IPS-NIHi7 (cell line): ENCODE measurements at regions not wholly inside any gene's neighbourhood (a gene's known extent, or its start where the extent isn't known, plus 50 kb on each side); places are given as distances from the start of the nearest gene placed in this dataset.
A peak's percentile ranks its signal among the peaks of the same experiment; 100 is the strongest.
"Not testable (repeated sequence)": the region's sequence is repeated elsewhere in the genome, so short reads cannot be mapped to it uniquely, and the experiment has no call there.

Source experiments
- DNase-seq: peaks from one replicate; pipeline ENCODE4 v3.0.0; 2012; ENCODE audit warnings: mixed read lengths; ENCODE audit errors: extremely low spot score

DNA sequence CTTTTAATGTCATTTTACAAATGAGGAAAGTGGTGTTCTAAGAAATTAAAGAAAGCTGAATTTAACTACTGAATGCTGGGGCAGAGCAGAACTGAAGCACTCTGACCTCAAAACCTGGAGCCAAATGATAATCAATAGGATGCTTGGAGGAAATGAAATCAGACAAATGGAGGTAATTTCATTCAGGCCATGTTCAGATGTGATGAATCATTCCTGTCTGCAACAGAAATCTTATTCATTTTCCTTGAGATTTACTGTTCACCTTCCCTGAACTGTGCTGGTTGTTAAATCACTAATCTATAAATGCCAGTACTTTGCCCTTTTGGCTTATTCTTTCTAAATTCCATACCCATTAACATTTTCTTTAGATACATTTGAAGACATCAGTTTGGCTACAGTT lies 85.6 kb upstream of the SNX7 start:
- no peak for DNase-seq

DNA sequence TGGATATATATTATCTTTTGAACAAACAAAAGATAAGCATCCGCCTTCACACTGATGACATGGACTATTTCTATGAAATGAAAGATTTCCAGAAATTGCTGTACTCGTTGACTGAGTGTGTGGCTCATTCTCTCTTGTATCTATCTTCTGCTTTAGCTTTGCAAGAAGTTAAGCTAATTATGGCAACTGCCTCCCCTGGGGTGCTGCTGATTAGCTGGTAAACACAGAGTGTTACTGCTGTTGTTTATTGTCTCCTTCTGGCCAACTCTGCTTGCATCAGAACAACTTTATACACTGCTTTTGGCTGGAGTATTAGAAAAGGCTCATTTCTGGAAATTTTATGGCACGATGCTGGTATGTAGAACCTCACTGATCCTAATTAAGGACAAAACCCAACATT lies 95.6 kb upstream of the SNX7 start:
- DNase-seq = peak; percentile 26

DNA sequence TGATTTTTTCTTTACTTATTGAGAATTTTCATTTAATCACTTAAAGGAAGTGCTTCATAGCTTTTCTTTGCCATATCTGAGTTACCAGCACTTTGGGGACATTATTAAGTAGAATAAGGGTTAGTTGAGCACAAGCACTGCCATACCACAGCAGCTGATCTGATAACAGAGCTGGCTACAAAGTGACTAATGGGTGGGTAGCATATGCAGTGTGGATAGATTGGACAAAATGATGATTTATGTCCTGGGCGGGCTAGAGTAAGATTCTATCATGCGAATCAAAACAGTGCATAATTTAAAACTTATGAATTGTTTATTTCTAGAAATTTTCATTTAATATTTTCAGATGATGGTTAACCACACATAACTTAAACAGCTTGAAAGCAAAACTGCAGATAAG lies 102.2 kb upstream of the SNX7 start:
- DNase-seq = no peak

DNA sequence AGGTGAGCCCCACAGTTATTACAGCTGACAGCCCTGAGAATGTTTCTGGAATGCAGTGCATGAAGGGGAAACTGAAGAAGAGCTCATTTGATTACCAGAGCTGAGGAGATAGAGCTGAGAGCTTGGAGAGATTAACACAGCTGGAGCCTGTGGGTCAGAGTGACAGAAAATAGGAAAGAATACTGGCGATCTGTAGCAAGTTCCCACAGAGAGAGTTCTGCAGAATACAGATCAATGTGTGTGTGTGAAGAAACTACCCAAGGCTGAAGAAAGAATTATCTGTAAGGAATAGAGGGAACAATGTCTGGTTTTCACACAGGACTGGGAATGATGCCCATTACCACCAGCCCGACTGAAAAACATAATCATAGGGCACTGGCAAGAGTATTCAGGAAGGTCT lies 103.6 kb upstream of the SNX7 start:
- DNase-seq = peak; percentile 16

DNA sequence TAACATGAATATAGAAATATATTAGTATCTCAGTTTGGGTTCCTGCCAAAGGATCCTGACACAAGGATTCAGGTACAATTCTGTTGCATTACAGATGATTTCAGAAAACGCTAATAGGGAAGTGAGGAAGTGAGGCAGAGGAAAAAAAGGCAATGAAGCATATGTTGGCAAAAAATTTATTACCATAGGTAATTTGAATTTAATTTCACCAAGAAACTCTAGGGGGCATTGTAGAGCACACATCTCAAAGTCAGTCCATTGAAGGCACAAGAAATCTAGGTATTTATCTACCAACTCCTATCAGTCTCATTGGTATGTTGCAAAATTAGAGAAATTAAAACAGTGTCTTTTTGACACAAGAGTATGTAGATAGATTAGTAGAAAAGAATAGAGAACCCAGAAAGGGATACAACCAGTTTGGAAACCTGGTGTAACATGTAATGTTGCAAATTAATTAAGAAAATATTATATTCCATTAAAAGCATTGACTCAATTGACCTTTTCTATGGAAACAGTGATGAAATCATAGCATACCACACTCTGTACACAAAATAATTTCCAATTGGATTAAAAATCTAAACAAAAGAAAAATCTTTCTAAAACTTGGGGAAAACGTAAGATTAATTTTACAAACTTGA lies 104.9 kb upstream of the SNX7 start:
- peak; percentile 36 for DNase-seq

DNA sequence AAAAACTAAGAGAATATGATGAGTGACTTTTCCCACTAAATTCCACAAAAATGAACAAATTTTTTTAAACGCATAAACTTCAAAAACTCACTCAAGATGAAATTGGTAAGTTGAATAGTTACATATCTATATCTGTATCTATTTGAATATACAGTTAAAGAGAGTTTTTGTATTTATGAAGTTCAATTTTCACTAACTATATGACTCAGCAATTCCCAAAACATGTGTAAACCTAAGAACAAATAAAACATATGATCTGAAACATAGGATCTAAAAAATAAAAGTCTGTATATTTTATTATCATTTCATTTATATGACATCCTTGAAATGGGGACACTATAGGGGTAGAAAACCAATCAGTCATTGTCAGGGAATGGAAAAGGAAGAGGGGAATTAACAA lies 105.7 kb upstream of the SNX7 start:
- no peak for DNase-seq

DNA sequence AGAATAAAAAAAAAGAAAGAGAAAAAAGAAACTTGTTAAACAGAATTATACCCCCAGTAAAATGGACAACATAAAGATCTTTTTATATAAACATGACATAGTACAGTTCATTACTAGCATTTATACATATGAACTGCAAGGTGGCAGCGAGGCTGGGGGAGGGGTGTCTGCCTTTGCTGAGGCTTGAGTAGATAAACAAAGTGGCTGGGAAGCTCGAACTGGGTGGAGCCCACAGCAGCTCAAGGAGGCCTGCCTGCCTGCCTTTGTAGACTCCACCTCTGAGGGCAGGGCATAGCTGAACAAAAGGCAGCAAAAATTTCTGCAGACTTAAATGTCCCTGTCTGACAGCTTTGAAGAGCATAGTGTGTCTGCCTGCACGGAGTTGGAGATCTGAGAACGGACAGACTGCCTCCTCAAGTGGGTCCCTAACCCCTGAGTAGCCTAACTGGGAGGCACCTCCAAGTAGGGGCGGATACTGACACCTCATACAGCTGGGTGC lies 108.9 kb upstream of the SNX7 start:
- not testable (repeated sequence) for DNase-seq

DNA sequence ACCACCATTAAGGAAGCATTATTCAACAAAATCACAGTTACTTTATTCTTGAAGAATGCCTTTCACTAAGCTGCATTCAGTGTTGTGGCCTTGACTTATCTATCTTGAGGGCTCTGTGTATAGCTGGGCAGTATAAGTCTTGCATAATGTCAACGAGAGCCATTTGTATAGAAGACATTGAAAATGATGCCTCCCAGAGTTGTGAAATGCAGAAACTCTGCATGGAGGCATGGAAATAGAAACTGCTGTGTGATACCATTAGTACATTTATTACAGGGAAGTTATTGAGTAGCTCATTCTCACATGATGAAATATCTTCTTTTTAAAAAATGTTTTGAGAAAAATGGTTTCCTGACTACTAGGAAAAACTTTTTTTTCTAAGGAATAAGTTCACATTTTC lies 111.4 kb upstream of the SNX7 start:
- DNase-seq = no peak

DNA sequence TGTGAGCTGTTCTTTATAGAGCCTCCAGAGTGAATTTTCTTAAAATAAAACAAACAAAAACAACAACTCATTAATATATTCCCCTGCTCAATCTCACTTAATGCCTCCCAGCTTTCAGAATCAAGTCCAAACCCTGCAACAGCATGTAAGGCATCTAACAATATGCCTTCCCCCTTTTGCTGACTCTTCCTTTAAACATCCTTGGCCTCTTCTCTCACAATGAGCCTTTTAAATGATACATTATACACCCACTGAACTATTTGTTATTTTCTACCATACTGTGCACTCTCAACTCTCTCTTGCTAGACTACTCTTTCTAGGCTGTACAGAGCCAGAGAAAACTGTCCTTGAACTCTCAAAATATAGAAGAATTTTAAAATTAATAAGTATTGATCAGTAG lies 115.2 kb upstream of the SNX7 start:
- DNase-seq = no peak

DNA sequence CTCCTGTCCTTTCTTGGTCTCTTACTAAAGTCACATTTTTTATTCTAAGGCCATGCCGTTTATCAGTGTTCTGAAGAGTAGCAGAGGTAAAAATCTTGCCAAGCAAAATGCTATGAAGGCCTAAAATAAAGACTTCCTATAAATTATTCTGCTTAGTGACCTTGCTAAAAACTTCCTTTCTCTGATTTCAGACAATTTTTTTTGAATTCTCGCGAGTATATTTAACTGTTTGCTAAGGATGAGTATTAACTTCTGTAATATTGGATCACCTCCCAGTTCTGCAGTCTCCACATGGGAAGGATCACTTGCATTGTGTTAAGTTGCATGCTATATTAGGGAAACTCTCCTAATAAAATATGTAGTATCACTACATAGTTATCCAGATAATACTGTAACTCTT lies 123.4 kb upstream of the SNX7 start:
- no peak for DNase-seq

DNA sequence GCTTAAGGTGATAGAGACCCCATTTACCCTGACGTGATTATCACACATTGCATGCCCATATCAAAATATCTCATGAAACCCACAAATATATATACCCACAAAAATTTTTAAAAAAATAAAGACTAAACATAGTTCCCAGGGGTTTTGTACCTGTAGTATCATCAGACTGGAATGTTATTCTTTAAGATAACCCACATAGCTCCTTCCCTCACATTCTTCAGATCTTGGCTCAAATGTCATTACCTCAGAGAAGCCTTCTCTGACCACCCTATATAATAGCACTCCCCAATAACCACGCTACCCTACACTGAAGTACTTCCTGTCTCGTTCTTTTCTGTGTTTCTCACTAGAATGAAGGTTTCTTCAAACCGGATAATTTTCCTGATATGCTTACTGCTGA lies 138.3 kb upstream of the SNX7 start:
- DNase-seq = no peak

DNA sequence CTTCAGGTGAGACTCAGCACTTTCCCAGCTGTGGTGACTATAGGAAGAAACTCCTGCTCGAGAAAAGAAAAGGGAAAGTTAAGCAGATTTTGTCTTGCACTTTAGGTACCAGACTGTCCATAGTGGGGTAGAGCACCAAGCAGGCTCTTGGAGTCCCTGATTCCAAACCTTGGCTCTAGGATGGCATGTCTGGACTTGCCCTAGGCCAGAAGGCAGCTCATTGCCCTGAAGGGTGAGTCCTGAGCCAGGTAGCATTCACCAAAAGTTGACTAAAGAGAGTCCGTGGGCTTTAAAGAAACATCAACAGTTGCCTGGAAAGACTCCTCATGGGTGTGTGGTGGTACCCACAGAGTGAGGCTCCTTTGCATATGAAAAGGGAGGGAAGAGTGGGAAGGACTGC lies 145.2 kb upstream of the SNX7 start:
- no peak for DNase-seq

DNA sequence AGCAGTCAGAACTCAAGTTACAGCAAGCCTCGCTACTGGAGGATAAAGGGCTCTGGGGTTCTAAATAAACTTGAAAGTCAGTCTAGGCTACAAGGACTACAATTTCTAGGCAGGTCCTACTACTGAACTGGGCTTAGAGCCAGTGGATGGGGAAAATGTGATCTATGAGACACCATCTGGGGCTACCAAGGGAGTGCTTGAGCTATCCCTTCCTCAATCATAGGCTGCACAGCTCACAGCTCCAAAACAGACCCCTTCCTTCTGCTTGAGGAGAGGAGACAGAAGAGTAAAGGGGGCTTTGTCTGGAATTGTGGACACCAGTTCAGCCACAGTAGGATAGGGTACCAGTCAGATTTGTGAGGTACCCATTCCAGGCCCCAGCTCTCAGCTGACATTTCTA lies 145.8 kb upstream of the SNX7 start:
- no peak for DNase-seq

DNA sequence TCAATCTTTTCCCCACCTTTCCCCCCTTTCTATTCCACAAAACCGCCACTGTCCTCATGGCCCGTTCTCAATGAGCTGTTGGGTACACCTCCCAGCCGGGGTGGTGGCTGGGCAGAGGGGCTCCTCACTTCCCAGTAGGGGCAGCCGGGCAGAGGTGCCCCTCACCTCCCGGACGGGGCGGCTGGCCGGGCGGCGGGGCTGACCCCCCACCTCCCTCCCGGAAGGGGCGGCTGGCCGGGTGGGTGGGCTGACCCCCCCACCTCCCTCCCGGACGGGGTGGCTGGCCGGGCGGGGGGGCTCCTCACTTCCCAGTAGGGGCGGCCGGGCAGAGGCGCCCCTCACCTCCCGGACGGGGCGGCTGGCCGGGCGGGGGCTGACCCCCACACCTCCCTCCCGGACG lies 149.3 kb upstream of the SNX7 start:
- DNase-seq = not testable (repeated sequence)

DNA sequence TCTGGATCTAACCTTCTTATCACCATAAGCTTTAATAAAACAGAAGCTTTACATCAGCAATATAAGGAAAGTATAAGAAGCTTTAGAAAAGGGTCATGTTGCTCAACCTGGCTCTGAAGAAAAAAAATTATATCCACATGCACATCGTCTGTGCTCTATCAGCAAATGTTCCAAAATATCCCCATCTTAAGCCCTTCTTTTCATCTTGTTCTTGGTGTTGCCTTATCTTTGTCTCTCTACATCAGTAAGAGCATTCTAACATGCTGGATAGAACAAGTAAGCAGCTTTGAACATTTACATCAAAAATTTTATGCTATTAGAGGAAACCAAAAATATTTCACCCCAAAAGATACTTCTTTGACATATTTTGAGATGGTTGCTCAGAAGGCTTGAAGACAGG lies 157.8 kb upstream of the SNX7 start:
- DNase-seq = no peak

DNA sequence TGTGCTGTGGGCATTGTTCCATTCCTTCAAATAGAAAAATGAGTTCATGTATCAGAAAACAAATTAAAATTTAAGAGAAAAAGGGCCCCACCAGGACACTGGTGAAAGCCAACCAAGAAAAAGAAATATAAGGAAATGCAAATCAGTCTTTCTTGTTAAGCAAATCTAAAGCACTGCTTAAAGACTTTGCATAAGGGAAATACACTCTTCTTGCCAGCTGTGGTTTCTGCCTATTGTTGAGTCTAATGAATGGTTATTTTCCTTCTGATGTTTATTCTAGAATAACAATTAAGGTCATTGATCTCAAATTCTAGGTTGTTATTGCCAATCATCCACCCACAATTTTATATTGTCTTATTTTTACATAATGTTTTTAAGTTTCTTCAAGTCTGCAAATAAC lies 158.6 kb upstream of the SNX7 start:
- peak; percentile 11 for DNase-seq

DNA sequence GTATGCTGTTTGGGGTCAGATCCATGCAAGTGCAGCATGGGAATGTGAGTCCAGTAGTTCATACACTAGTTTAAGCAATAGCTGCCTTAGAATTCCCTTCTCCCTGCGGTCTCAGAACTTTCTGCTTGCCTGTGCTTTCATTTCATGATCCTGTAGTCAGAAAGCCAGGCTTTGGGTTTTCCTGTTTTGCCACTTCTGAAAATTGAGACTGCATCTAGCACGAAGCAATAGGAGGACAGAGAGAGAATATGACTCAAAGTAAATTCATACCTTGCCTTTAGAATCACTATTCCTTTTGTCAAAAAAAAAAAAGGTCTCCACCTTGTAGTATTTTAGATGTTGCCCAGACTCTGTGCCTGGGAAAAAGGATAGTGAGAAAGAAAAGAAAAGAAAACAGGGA lies 161.2 kb upstream of the SNX7 start:
- DNase-seq = no peak

DNA sequence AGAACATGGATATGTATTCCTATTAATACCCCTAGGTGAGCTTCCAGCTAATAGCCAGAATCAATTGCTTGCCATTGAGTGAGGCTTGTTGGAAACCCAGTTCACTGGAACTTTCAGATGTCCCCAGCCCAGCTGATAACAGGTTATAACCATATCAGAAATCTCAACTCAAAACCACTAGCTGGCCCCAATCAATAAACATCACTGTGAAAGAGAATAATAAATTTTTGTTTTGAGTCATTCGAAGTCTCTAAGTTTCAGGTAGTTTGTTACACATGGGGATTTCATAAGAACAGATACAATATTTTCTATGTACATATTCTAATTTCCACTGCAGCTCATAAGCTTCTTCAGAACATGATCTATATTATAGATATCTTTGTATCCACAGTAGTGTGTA lies 162.9 kb upstream of the SNX7 start:
- no peak for DNase-seq

DNA sequence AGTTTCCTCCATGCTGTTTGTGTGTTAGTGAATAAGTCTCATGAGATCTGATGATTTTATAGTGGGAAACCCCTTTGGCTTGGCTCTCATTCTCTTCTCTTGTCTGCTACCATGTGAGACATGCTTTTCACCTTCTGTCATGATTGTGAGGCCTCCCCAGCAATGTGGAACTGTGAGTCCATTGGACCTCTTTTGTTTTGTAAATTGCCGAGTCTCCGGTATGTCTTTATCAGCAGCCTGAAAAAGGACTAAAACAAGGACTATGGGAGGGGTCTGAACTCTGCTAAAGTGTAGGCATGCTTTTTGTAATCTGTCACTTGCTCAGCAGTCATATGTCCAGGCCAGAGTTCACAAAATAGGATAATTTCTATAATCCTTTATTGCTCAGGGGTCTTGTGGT lies 164.0 kb upstream of the SNX7 start:
- DNase-seq = no peak

DNA sequence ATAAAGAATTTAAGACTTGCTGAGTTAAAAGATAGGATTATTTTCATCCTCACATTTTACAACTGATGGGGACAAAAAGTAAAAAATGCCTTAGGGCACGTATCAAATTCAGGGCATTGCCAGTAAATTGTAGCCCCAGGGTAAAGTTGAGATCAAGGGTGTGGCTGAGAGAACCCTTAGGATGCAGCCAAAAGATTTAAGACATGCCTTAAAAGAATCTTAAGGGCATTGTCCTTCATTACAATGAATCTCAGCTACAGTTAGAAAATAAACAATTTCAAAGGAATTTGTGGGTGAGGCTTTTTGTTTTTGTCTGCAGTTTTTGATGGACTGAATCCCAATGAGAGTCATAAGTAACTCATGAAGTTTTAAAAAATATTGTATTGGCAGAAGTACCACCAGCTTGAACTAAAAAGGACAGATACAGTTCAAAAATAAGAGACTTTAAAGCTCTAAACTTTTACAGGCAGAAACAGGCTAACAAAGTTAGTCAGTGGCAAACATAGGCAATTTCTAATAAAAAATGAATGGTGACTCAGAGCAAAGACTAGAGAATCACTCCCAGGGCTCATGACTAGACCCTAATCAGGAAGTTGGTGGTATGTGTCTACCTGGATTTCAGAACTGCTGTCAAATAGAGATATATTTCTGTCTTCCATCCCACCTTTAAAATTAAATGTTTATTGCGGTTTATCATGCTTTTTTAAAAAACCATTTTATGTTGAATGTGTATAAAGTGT lies 165.1 kb upstream of the SNX7 start:
- no peak for DNase-seq

DNA sequence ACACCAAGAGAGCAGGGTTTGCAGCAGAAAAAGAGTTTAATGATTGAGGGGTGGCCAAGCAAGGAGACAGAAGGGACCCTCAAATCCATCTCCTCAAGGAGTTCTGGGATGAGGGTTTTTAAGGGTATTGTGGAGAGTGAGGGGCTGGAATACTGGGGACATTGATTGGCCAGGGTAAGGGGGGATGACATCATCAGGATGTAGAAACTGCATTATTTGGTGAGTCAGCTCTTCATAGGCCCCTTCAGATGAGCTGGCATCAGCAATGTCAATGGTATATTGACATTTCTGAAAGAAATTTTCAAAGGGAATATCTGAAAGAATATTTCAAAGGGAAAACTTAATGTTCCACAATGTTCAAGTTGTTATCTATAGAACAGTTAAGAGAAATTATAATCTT lies 168.1 kb upstream of the SNX7 start:
- DNase-seq = no peak

DNA sequence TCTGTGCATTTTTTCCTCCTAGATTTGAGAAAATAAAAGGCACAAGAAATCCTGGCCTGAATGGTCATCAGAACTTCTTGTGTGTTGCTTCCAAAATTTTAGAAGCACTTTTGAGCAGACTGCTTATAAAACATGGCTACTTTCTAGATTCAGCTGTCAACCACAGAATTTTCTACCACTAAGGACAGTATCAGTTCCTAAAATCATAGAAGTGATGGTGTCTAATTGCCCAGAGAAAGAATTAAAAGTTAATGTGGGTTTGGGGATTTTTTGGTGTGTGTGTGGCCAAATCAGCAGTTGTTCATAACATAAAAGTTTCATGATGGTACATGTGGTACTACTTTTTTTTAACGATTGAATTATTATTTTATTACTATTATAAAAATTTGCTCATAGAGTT lies 171.4 kb upstream of the SNX7 start:
- no peak for DNase-seq

DNA sequence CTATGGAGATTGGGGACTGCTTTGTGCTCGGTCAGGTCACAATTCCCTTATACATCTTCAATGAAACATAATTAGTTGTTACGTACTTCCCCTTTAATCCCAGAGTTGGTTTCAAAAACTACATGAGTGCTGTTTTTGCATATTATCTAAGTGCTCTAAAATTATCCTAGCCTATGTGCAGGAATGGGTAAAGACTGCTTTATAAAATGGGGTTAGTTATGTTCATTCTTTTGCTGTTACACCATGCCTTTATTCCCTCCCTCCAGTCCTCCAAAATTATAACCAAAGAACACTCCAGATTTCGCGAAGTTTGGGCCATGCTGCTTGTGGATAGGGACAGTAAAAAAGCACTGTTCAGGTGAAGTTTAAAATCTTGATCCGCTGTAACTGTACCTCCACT lies 173.9 kb upstream of the SNX7 start:
- DNase-seq = no peak

DNA sequence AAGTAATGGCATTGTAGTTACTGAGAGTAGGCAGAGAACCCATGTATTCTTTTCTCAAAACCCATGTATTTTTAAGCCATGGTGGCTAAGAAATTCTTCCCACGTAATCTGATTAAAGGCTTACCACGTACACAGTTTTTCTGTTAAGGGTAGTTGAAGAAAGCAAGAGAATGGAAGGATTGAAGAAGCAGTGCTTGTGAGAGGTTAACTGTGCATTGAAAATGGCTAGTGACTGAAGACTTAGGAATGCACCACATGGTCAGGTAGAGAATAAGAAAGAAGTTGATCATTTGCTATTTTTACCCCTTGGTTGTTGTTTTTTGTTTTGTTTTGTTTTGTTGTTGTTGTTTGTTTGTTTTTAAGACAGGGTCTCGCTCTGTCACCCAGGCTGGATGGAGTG lies 178.9 kb upstream of the SNX7 start:
- DNase-seq = no peak
